BLaER1 treated with 17β-estradiol and CSF1 and Interleukin-3, amounts not matched to agents 10 nM and 100 nM (cell line): ENCODE measurements at regions not wholly inside any gene's neighbourhood (a gene's known extent, or its start where the extent isn't known, plus 50 kb on each side); places are given as distances from the start of the nearest gene placed in this dataset.

Experiments used
- H3K27ac ChIP-seq, 11 experiments: shearing (Covaris generic); formaldehyde crosslinking; 2 replicates each; pipeline ENCODE4 v1.8.1; 2022
- H3K27me3 ChIP-seq, 11 experiments: shearing (Covaris generic); formaldehyde crosslinking; 2 replicates each; pipeline ENCODE4 v1.8.1; 2022
- H3K36me3 ChIP-seq, 11 experiments: shearing (Covaris generic); formaldehyde crosslinking; 2 replicates each; pipeline ENCODE4 v1.8.1; 2022
- H3K4me1 ChIP-seq, 10 experiments: shearing (Covaris generic); formaldehyde crosslinking; 2 replicates each; pipeline ENCODE4 v1.8.1; 2022
- H3K4me2 ChIP-seq, 11 experiments: shearing (Covaris generic); formaldehyde crosslinking; 2 replicates each; pipeline ENCODE4 v1.8.1; 2022
- H3K4me3 ChIP-seq, 10 experiments: shearing (Covaris generic); formaldehyde crosslinking; 2 replicates each; pipeline ENCODE4 v1.8.1; 2022
- H3K9ac ChIP-seq, 11 experiments: shearing (Covaris generic); formaldehyde crosslinking; 2 replicates each; pipeline ENCODE4 v1.8.1; 2022
- H3K9me3 ChIP-seq, 11 experiments: shearing (Covaris generic); formaldehyde crosslinking; replicated peaks in 1 of 11; 2 replicates each; pipeline ENCODE4 v1.8.1; 2022
- H4K20me1 ChIP-seq, 11 experiments: shearing (Covaris generic); formaldehyde crosslinking; 2 replicates each; pipeline ENCODE4 v1.8.1; 2022
- Cebpa-rat ChIP-seq, 11 experiments: shearing (Covaris generic); IDR thresholded peaks; 2 replicates each; pipeline ENCODE4 v1.8.1; 2022

GRCh38 chr7:13563680-13564079, 425.8 kb downstream of the ETV1 start:
- H3K4me3 ChIP-seq = no peak overlapping the region
- H3K4me1 ChIP-seq = no peaks in the 10 kb centered on the region
- no peaks in the 10 kb centered on the region for H4K20me1 ChIP-seq
- H3K27me3 ChIP-seq = no peaks in the 10 kb centered on the region
- H3K9me3 ChIP-seq = no peaks in the 10 kb centered on the region
- H3K4me2 ChIP-seq = no peak overlapping the region
- no peaks in the 10 kb centered on the region for H3K36me3 ChIP-seq
- H3K9ac ChIP-seq = no peak overlapping the region
- no peak for TF ChIP-seq Cebpa-rat (IDR thresholded peaks at IDR 0.05)
- no peak overlapping the region for H3K27ac ChIP-seq

- H3K9me3 ChIP-seq = no peaks in the 10 kb centered on the region
- H3K36me3 ChIP-seq = no peaks in the 10 kb centered on the region
- H3K9ac ChIP-seq = no peak overlapping the region
- no peaks in the 10 kb centered on the region for H4K20me1 ChIP-seq
- H3K27ac ChIP-seq = no peak overlapping the region
- H3K4me3 ChIP-seq = no peak overlapping the region
- H3K4me2 ChIP-seq = peak overlapping the region in 2 of 11 experiments; percentile 30 to 33; a peak in 3 of 22 replicates
- no peak for TF ChIP-seq Cebpa-rat (IDR thresholded peaks at IDR 0.05)
- H3K4me1 ChIP-seq = peaks cover 0 to 12% (median 0%) of the 10 kb centered on the region in 10 experiments; a peak in 3 of 20 replicates
- no peaks in the 10 kb centered on the region for H3K27me3 ChIP-seq
Observed at GRCh38 chr7:13577566-13578145, 411.8 kb downstream of the ETV1 start.

- Histone ChIP-seq H3K27me3 (no peaks in the 10 kb centered on the region), H3K4me2 (peak overlapping the region in 1 of 11 experiments; percentile 33; a peak in 2 of 22 replicates), H4K20me1 (no peaks in the 10 kb centered on the region), H3K9ac (no peak overlapping the region), H3K27ac (no peak overlapping the region), H3K4me3 (no peak overlapping the region), H3K36me3 (no peaks in the 10 kb centered on the region), H3K4me1 (peaks cover 0 to 12% (median 0%) of the 10 kb centered on the region in 10 experiments; a peak in 3 of 20 replicates), H3K9me3 (no peaks in the 10 kb centered on the region)
- TF ChIP-seq Cebpa-rat (IDR thresholded peaks at IDR 0.05) = no peak
Observed at GRCh38 chr7:13578294-13578693, 411.2 kb downstream of the ETV1 start.

GRCh38 chr7:13581097-13581496, 408.4 kb downstream of the ETV1 start:
- no peak overlapping the region for H3K4me3 ChIP-seq
- H3K9ac ChIP-seq = no peak overlapping the region
- H3K4me1 ChIP-seq = peaks cover 0 to 12% (median 0%) of the 10 kb centered on the region in 10 experiments; a peak in 3 of 20 replicates
- no peaks in the 10 kb centered on the region for H3K36me3 ChIP-seq
- H3K4me2 ChIP-seq = no peak overlapping the region
- H3K27me3 ChIP-seq = no peaks in the 10 kb centered on the region
- 0 out of 22 replicates have a peak, but pooled peaks cover 0 to under 1% (median 0%) of the 10 kb centered on the region in 11 experiments for H3K9me3 ChIP-seq
- H4K20me1 ChIP-seq = no peaks in the 10 kb centered on the region
- no peak for TF ChIP-seq Cebpa-rat (IDR thresholded peaks at IDR 0.05)
- no peak overlapping the region for H3K27ac ChIP-seq

DNA sequence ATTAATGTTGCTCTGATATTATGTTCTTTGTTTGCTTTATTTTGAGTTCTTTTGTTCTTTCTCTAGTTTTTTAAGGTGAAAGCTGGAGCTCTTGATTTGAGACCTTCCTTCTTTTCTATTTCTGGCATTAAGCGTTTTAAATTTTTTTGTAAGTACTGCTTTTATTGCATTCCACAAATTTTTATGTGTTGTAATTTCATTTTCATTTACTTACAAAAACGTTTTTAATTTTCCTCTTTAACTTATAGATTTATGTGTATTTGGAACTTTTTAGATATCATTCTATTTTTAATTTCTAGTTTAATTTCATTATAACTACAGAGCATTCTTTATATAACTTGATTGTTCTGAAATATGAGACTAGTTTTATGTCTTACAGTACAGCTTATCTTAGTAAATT, 395.6 kb downstream of the ETV1 start:
- H3K27me3 ChIP-seq = no peaks in the 10 kb centered on the region
- no peaks in the 10 kb centered on the region for H3K4me1 ChIP-seq
- H4K20me1 ChIP-seq = no peaks in the 10 kb centered on the region; a peak in 1 of 22 replicates
- H3K9ac ChIP-seq = no peak overlapping the region
- H3K4me2 ChIP-seq = no peak overlapping the region
- TF ChIP-seq Cebpa-rat (IDR thresholded peaks at IDR 0.05) = no peak
- H3K9me3 ChIP-seq = peaks cover 0 to 11% (median 0%) of the 10 kb centered on the region in 11 experiments; a peak in 3 of 22 replicates
- no peaks in the 10 kb centered on the region for H3K36me3 ChIP-seq
- H3K27ac ChIP-seq = no peak overlapping the region
- H3K4me3 ChIP-seq = no peak overlapping the region

GRCh38 chr7:13602036-13602435, 387.4 kb downstream of the ETV1 start:
- TF ChIP-seq Cebpa-rat (IDR thresholded peaks at IDR 0.05) = no peak
- Histone ChIP-seq H3K4me2 (no peak overlapping the region), H3K36me3 (no peaks in the 10 kb centered on the region), H3K27ac (no peak overlapping the region), H3K9me3 (peaks cover 0 to 8% (median under 1%) of the 10 kb centered on the region in 11 experiments; a peak in 10 of 22 replicates), H3K4me3 (no peak overlapping the region), H4K20me1 (no peaks in the 10 kb centered on the region), H3K4me1 (0 out of 20 replicates have a peak, but pooled peaks cover 0 to 5% (median 0%) of the 10 kb centered on the region in 10 experiments), H3K27me3 (no peaks in the 10 kb centered on the region), H3K9ac (no peak overlapping the region)

DNA sequence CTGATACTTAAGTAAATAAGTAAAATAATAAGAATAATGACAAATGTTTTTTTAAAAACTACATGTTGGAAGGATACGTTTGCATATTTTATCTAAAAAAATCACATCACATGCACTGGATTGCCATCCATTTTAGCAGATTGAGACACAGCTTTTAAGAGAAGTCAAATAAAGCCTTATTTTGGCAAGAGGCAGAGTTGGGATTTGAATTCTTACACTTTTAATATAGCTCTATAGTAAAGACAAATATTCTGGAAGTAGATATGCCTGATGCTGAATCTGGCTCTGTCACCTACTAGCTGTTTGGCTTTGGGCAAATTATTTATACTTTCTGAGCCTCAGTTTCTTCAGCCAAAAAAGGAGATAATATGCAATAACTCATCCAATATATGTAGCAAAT, 386.4 kb downstream of the ETV1 start:
- H3K9ac ChIP-seq = no peak overlapping the region
- no peaks in the 10 kb centered on the region for H3K27me3 ChIP-seq
- H3K9me3 ChIP-seq = peaks cover 9 to 18% (median 11%) of the 10 kb centered on the region in 11 experiments; a peak in 21 of 22 replicates
- no peaks in the 10 kb centered on the region for H4K20me1 ChIP-seq
- H3K4me3 ChIP-seq = no peak overlapping the region
- no peak overlapping the region for H3K27ac ChIP-seq
- TF ChIP-seq Cebpa-rat (IDR thresholded peaks at IDR 0.05) = no peak
- H3K36me3 ChIP-seq = no peaks in the 10 kb centered on the region
- no peak overlapping the region for H3K4me2 ChIP-seq
- 0 out of 20 replicates have a peak, but pooled peaks cover 0 to 5% (median 0%) of the 10 kb centered on the region in 10 experiments for H3K4me1 ChIP-seq

DNA sequence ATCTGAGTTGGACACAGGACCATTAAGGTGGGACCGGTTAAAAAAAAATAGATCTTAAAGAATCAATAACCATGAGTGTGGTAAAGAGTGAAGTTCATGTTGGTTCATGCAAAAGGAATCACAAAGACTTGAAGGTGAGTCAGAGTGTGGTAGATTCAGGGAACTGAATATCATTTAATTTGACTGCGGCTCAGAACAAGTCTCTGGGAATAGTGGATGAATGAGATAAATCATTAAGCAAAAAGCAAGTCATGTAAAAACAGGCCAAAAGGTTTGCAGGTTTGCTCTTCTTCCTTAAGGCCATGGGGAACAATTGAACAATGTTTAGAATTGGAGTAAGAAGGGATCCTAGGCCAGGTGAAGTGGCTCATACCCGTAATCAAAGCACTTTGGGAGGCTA, 385.8 kb downstream of the ETV1 start:
- Histone ChIP-seq H3K36me3 (no peaks in the 10 kb centered on the region), H3K4me3 (no peak overlapping the region), H3K9ac (no peak overlapping the region), H3K27ac (no peak overlapping the region), H3K4me2 (no peak overlapping the region), H3K4me1 (0 out of 20 replicates have a peak, but pooled peaks cover 0 to 5% (median 0%) of the 10 kb centered on the region in 10 experiments), H3K9me3 (peaks cover 11 to 23% (median 14%) of the 10 kb centered on the region in 11 experiments; a peak in 21 of 22 replicates), H3K27me3 (no peaks in the 10 kb centered on the region), H4K20me1 (no peaks in the 10 kb centered on the region)
- TF ChIP-seq Cebpa-rat (IDR thresholded peaks at IDR 0.05) = no peak

GRCh38 chr7:13604178-13604577, 385.3 kb downstream of the ETV1 start:
- Histone ChIP-seq H3K4me2 (no peak overlapping the region), H4K20me1 (no peaks in the 10 kb centered on the region), H3K4me3 (no peak overlapping the region), H3K4me1 (0 out of 20 replicates have a peak, but pooled peaks cover 0 to 5% (median 0%) of the 10 kb centered on the region in 10 experiments), H3K36me3 (no peaks in the 10 kb centered on the region), H3K27ac (no peak overlapping the region), H3K9ac (no peak overlapping the region), H3K27me3 (no peaks in the 10 kb centered on the region), H3K9me3 (peaks cover 11 to 23% (median 14%) of the 10 kb centered on the region in 11 experiments; a peak in 21 of 22 replicates)
- no peak for TF ChIP-seq Cebpa-rat (IDR thresholded peaks at IDR 0.05)

- Histone ChIP-seq H3K9ac (no peak overlapping the region), H3K36me3 (no peaks in the 10 kb centered on the region), H3K4me1 (no peaks in the 10 kb centered on the region), H3K27me3 (no peaks in the 10 kb centered on the region), H4K20me1 (no peaks in the 10 kb centered on the region), H3K4me3 (no peak overlapping the region), H3K4me2 (no peak overlapping the region), H3K27ac (no peak overlapping the region), H3K9me3 (peaks cover 11 to 23% (median 14%) of the 10 kb centered on the region in 11 experiments; a peak in 21 of 22 replicates)
- TF ChIP-seq Cebpa-rat (IDR thresholded peaks at IDR 0.05) = no peak
Observed at GRCh38 chr7:13610372-13610771, 379.1 kb downstream of the ETV1 start.
